NCI-H460 (cell line): ENCODE measurements at regions not wholly inside any gene's neighbourhood (a gene's known extent, or its start where the extent isn't known, plus 50 kb on each side); places are given as distances from the start of the nearest gene placed in this dataset.
A peak's percentile ranks its signal among the peaks of the same experiment; 100 is the strongest.

ENCODE experiments used
- DNase-seq: peaks from one replicate; pipeline ENCODE4 v3.0.0-alpha.2; 2016; ENCODE audit warnings: low read depth; ENCODE audit errors: extremely low read depth

DNA sequence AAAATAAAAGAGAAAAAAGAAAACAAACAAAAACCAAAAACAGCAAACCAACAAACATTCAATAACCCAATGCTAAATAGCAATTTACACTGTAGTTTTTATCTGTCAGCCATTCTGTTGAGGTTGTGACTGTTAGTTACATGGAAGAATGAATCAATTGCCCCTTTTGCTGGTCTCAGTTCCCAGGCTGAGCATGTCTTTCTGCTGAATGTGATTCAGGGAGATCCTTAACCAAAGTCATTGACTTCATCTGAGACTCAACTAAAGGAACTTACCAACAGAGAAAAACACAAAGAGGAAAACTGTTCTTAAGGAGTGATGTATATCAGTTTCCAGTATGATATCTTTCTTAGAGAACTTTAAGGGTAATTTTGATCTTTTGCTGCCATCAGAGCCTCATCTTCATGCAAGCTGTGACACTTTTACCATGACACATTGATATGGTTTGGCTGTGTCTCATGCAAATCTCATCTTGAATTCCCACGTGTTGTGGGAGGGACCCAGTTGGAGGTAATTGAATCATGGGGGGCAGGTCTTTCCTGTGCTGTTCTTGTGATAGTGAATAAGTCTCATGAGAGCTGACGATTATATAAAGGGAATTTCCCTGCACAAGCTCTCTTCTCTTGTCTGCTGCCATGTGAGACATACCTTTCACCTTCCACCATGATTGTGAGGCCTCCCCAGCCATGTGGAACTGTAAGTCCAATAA is 469.8 kb downstream of the KIF20B start:
- no peak for DNase-seq

GRCh38 chr10:90174531-90174930 is 473.1 kb downstream of the KIF20B start:
- DNase-seq, result no peak

DNA sequence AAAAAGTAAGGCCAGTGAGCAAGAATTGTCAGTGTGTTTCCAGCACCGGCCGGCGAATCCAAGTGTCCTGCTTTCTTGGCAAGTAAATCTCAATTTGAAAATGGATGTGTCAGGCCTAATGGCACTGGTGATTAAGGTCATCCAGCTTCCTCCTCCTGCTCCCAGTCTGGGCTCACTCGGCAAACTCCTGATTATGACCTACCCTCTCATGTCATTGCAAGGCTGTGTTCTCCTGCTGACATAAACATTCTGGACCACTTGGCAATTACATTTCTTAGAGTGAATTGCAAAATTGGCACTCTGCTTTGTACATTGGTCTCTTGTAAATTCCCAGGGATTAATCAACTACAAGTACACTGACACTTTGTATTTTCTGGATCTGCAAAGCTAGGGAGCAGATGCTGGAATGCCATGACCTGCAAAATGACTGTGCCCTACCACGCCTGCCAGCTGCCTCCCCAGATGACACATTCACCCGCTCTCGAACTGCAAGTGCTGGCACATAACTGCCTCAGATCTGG is 473.8 kb downstream of the KIF20B start:
- DNase-seq, result no peak

GRCh38 chr10:90179696-90180407 is 478.5 kb downstream of the KIF20B start:
- DNase-seq, result peak; percentile 78

DNA sequence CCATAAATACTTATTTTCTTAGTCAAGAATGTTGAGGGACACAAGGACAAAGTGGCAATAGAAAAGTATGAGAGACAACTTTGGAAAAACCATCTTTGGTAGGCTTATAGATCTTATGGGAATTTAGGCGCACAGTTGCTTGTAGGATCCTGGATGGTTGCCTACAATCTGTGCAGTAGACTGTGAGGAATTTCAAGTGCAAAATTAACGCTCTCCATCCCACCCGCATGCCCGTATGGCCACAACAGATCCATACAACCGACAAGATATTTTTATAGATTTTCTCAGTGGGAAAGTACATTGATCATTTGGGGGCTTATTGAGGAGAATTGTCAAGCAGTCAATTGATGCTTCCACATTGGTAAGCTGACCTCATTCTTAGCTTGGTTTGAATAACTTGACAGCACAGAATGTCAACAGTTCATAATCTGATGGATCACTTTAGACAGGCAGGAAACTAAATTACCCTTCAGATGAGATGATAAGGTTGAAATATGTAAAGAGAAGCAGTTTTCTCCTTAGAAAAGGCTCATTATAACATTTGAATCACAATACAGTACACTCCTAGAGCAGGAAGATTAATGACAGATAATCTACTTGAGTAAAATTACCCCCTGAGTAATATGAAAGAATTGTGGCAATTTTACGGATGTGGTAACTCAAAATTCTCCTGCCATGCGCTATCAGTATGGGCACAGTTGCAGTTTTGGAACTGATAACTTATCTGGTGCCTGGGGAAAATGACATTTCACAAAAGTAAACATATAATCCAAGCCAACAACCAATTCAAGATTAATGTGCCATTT is 479.7 kb downstream of the KIF20B start:
- DNase-seq, result no peak

GRCh38 chr10:90192825-90193224 is 491.4 kb downstream of the KIF20B start:
- DNase-seq, result no peak

DNA sequence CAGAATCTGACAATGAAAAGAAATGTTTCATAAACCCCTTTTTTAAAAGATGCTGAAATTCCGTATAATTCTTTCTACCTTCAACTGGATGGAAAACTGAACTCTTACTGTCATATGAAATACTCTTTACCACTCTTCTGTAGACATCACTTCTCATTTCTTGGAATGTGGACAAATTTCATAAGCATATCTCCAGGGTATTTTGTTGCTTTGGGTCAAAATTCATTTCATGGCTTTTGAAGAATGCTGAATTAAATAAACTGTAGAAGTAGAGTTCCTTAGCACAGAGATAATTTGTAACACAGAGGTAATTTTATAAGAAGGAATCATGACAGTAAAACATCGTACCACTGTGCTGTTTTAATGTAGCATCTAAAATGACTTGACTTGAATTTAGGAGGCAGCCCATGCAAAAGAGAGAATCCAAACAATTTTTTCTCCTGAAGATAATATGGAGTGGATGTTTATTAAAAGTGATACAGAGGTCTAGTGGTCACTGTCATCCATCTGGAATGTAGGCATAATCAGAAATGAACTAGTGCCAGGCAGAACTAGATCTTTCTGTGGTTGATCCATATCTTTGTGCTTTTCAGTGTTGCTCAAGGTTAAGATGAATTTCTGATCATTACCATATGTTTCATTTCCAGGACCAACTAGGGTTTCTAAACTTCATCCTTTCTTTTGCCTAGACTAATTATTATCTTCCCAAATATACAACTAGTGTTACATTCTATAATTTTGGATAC is 492.0 kb downstream of the KIF20B start:
- DNase-seq, result no peak

DNA sequence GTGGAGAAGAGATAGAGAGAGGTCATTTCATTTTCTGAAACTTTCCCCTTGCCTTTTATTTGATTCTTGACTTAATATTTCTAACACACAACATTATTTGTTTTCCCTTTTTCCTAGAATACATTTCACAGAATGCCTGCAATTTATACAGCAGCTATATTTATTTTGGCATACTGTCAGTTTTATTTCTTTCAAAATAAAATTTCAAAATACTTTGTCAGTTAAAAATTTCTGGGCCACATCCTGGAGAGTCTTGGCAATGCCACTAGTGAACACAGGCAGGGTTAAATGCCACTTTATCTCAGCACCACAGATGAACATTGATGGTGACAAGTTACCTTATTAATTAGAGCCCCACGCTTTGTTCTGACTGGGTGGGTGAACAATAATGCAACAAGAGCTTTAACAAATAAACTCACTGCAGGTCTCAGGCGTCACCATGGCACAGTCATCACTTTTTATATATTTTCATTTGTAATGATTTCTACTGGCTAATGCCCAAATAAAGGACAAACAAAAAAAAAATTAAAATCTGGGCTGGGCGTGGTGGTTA is 494.0 kb downstream of the KIF20B start:
- DNase-seq, result no peak

- DNase-seq, result no peak
Measured at GRCh38 chr10:90197766-90198165, 496.4 kb downstream of the KIF20B start.

DNA sequence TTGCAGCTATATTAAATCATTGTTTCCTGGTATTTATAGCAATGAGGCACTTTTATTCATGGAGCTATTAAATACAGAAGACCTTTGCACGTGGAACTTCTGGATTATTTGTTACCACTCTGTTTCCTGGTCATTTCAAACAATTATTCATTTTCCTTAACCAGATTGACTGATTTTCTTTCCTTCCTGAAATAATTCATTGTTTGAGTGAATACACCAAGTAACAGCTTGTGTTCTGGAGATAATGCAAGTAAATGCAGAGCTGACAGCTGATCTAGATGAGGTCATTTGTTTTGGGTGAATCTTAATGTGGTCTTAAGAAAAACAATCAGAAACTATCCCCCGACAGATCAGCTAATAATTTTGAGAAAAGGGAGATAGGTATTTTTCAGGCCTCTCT is 497.7 kb downstream of the KIF20B start:
- DNase-seq, result no peak

DNA sequence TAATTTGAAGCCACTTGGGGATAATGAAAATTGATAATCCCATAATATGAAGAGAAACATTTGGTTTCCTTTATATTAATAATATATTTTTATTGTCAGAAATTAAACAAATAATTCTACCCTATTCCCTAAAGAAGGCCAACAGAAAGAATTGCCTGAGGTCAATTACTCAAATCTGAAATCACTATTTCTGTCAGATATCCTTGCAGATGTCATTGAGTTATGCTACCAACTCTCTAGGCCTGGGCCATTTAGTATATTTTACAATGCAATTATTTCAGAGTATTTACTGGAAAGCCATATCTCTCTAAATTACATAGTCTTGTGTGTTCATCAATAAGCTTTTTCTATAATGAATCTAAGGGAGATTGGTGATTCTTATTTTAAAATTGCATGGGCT is 498.1 kb downstream of the KIF20B start:
- no peak for DNase-seq

DNA sequence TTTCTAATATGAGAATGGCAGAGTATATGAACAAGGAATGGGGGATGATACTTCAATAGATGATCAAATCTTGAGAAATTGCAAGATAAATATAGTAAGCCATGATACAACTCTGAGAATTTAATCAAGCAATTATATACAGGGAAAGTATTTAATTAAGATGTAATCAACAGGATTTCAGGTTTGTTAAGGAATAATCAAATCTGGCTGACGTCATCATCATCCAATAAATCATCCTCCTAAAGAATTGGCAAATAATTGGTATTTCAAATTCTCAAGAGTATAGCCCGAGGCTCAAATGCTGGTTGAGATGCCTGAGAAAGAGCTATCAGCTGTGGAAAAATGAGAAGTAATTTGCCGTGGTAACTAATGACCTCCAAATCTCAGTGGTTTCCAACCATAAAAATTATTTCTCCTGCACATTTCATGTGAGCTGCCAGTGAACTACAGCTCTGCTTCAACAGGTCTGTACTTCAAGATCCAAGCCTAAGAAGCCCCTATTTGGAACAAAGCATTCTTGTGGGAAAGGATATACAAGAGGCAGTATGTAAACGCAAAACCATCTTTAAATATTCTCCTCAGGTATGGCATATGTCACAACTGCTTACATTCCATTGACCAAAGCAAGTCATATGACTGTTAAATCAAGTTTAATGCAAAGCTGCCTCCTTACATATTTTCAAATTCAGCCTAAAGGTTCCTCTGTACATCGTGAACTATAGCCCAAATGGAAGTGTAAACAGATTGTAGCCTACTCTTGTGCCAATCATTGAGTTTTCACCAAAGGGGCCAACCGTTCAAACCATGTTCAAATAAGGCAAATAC is 503.0 kb downstream of the KIF20B start:
- DNase-seq, result no peak

DNA sequence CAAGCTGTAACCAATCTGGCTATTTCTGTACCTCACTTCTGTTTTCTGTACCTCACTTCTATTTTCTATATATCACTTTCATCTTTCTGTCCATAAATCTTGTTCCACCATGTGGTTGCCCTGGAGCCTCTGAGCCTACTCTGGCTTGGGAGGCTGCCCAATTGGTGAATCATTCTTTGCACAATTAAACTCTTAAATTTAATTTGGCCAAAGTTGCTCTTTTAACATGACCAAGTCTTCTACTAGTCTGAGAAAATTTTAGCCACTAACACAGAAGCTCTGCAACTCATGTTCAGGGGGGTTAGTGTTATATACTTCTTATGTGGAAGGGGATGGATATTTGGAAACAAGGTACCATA is 503.5 kb downstream of the KIF20B start:
- DNase-seq, result no peak

- DNase-seq, result no peak
Measured at GRCh38 chr10:90205340-90205739, 503.9 kb downstream of the KIF20B start.

- no peak for DNase-seq
Measured at GRCh38 chr10:90213346-90213745, 512.0 kb downstream of the KIF20B start.

GRCh38 chr10:90218846-90219245 is 517.5 kb downstream of the KIF20B start:
- DNase-seq, result no peak

DNA sequence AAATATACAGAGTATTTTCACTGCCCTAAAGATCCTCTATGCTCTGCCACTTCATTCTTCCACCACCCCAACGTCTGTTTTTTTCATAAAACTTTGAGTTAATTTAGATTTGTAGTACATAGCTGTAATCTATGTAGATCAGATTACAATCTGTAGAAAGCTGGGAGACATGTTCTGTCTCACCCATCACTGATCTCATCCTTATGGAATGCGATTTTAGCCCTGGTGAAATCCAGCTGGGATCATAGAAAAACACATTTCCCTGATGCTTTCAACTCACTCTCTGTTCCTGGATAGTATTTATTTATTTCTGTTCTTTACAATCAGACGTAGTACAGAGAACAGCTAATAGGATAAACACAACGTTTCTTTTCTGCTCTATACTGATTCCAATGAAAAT is 521.0 kb downstream of the KIF20B start:
- no peak for DNase-seq

DNA sequence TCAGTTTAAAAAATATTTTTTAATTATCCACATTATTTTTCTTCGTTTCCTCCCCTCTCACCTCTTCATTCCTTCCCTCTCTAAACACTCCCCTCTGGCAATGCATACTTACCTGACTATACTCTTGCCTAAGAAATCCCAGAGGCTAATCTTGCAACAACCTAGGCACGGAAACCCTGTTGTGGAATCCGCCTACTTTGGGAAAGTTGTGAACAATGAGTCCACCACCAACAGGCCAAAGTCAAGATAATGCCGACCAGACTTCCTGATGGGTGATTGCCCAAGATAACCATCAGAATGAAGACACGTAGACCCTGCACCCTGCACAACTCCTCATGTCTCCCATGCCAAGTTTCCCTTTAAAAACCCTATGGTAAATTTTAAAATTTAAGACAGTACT is 521.5 kb downstream of the KIF20B start:
- DNase-seq, result no peak

GRCh38 chr10:90224791-90225566 is 523.6 kb downstream of the KIF20B start:
- no peak for DNase-seq
